ENCODE measurements at regions not wholly inside any gene's neighbourhood (a gene's known extent, or its start where the extent isn't known, plus 50 kb on each side); places are given as distances from the start of the nearest gene placed in this dataset.

GRCh38 chr2:156818221-156818620, 382.0 kb downstream of the GPD2 start:
- no peak overlapping the region for H3K27ac ChIP-seq (ENCODE audit: low read depth, low read length)
- no peaks in the 10 kb centered on the region for H3K4me1 ChIP-seq (ENCODE audit: control insufficient read depth in 5 of 5, insufficient read depth in 5 of 5, low read length in 5 of 5)
- no peak overlapping the region for H3K4me3 ChIP-seq (ENCODE audit: low read depth in 1 of 5, low read length in 5 of 5)
- no peaks in the 10 kb centered on the region for H3K36me3 ChIP-seq (ENCODE audit: control insufficient read depth in 5 of 5, insufficient read depth in 5 of 5, low read length in 5 of 5)
- H3K9me3 ChIP-seq (ENCODE audit: control insufficient read depth in 5 of 5, low read length in 5 of 5), result no peaks in the 10 kb centered on the region
- no peak overlapping the region for H3K9ac ChIP-seq (ENCODE audit: low read length in 5 of 5)
- no peaks in the 10 kb centered on the region for H3K27me3 ChIP-seq (ENCODE audit: control insufficient read depth in 5 of 5, insufficient read depth in 4 of 5, low read length in 5 of 5)

GRCh38 chr2:156818944-156819343, 382.8 kb downstream of the GPD2 start:
- no peak overlapping the region for H3K27ac ChIP-seq (ENCODE audit: low read depth, low read length)
- no peaks in the 10 kb centered on the region for H3K9me3 ChIP-seq (ENCODE audit: control insufficient read depth in 5 of 5, low read length in 5 of 5)
- no peaks in the 10 kb centered on the region for H3K27me3 ChIP-seq (ENCODE audit: control insufficient read depth in 5 of 5, insufficient read depth in 4 of 5, low read length in 5 of 5)
- no peaks in the 10 kb centered on the region for H3K4me1 ChIP-seq (ENCODE audit: control insufficient read depth in 5 of 5, insufficient read depth in 5 of 5, low read length in 5 of 5)
- H3K9ac ChIP-seq (ENCODE audit: low read length in 5 of 5), result no peak overlapping the region
- no peaks in the 10 kb centered on the region for H3K36me3 ChIP-seq (ENCODE audit: control insufficient read depth in 5 of 5, insufficient read depth in 5 of 5, low read length in 5 of 5)
- H3K4me3 ChIP-seq (ENCODE audit: low read depth in 1 of 5, low read length in 5 of 5), result no peak overlapping the region

- Histone ChIP-seq H3K9me3 (ENCODE audit: control insufficient read depth in 5 of 5, low read length in 5 of 5) (peaks cover 0 to 2% (median 0%) of the 10 kb centered on the region in 5 donors), H3K27ac (ENCODE audit: low read depth, low read length) (no peak overlapping the region), H3K4me1 (ENCODE audit: control insufficient read depth in 5 of 5, insufficient read depth in 5 of 5, low read length in 5 of 5) (no peaks in the 10 kb centered on the region), H3K9ac (ENCODE audit: low read length in 5 of 5) (no peak overlapping the region), H3K4me3 (ENCODE audit: low read depth in 1 of 5, low read length in 5 of 5) (no peak overlapping the region), H3K27me3 (ENCODE audit: control insufficient read depth in 5 of 5, insufficient read depth in 4 of 5, low read length in 5 of 5) (no peaks in the 10 kb centered on the region), H3K36me3 (ENCODE audit: control insufficient read depth in 5 of 5, insufficient read depth in 5 of 5, low read length in 5 of 5) (no peaks in the 10 kb centered on the region)
Observed at GRCh38 chr2:156826341-156826933, 390.3 kb downstream of the GPD2 start.

GRCh38 chr2:156834431-156834830, 398.3 kb downstream of the GPD2 start:
- H3K36me3 ChIP-seq (ENCODE audit: control insufficient read depth in 5 of 5, insufficient read depth in 5 of 5, low read length in 5 of 5), result no peaks in the 10 kb centered on the region
- no peak overlapping the region for H3K27ac ChIP-seq (ENCODE audit: low read depth, low read length)
- no peaks in the 10 kb centered on the region for H3K27me3 ChIP-seq (ENCODE audit: control insufficient read depth in 5 of 5, insufficient read depth in 4 of 5, low read length in 5 of 5)
- no peaks in the 10 kb centered on the region for H3K4me1 ChIP-seq (ENCODE audit: control insufficient read depth in 5 of 5, insufficient read depth in 5 of 5, low read length in 5 of 5)
- no peak overlapping the region for H3K4me3 ChIP-seq (ENCODE audit: low read depth in 1 of 5, low read length in 5 of 5)
- peaks cover 0 to 3% (median 0%) of the 10 kb centered on the region in 5 donors for H3K9me3 ChIP-seq (ENCODE audit: control insufficient read depth in 5 of 5, low read length in 5 of 5)
- no peak overlapping the region for H3K9ac ChIP-seq (ENCODE audit: low read length in 5 of 5)

- H3K9me3 ChIP-seq (ENCODE audit: control insufficient read depth in 5 of 5, low read length in 5 of 5), result peaks cover 0 to 3% (median 0%) of the 10 kb centered on the region in 5 donors
Observed at GRCh38 chr2:156837635-156838370, 401.6 kb downstream of the GPD2 start.

GRCh38 chr2:156841321-156841720, 405.1 kb downstream of the GPD2 start:
- H3K36me3 ChIP-seq (ENCODE audit: control insufficient read depth in 5 of 5, insufficient read depth in 5 of 5, low read length in 5 of 5), result no peaks in the 10 kb centered on the region
- no peak overlapping the region for H3K27ac ChIP-seq (ENCODE audit: low read depth, low read length)
- H3K4me1 ChIP-seq (ENCODE audit: control insufficient read depth in 5 of 5, insufficient read depth in 5 of 5, low read length in 5 of 5), result no peaks in the 10 kb centered on the region
- no peaks in the 10 kb centered on the region for H3K27me3 ChIP-seq (ENCODE audit: control insufficient read depth in 5 of 5, insufficient read depth in 4 of 5, low read length in 5 of 5)
- H3K4me3 ChIP-seq (ENCODE audit: low read depth in 1 of 5, low read length in 5 of 5), result no peak overlapping the region
- no peak overlapping the region for H3K9ac ChIP-seq (ENCODE audit: low read length in 5 of 5)
- peaks cover 0 to 2% (median 0%) of the 10 kb centered on the region in 5 donors for H3K9me3 ChIP-seq (ENCODE audit: control insufficient read depth in 5 of 5, low read length in 5 of 5)

More at GRCh38 chr2:156837635-156838370, 401.6 kb downstream of the GPD2 start:
- Histone ChIP-seq H3K9ac (ENCODE audit: low read length in 5 of 5) (no peak overlapping the region), H3K4me1 (ENCODE audit: control insufficient read depth in 5 of 5, insufficient read depth in 5 of 5, low read length in 5 of 5) (no peaks in the 10 kb centered on the region), H3K4me3 (ENCODE audit: low read depth in 1 of 5, low read length in 5 of 5) (no peak overlapping the region), H3K27ac (ENCODE audit: low read depth, low read length) (no peak overlapping the region), H3K36me3 (ENCODE audit: control insufficient read depth in 5 of 5, insufficient read depth in 5 of 5, low read length in 5 of 5) (no peaks in the 10 kb centered on the region), H3K27me3 (ENCODE audit: control insufficient read depth in 5 of 5, insufficient read depth in 4 of 5, low read length in 5 of 5) (no peaks in the 10 kb centered on the region)

- Histone ChIP-seq H3K4me3 (ENCODE audit: low read depth in 1 of 5, low read length in 5 of 5) (no peak overlapping the region), H3K36me3 (ENCODE audit: control insufficient read depth in 5 of 5, insufficient read depth in 5 of 5, low read length in 5 of 5) (no peaks in the 10 kb centered on the region), H3K9me3 (ENCODE audit: control insufficient read depth in 5 of 5, low read length in 5 of 5) (no peaks in the 10 kb centered on the region), H3K27me3 (ENCODE audit: control insufficient read depth in 5 of 5, insufficient read depth in 4 of 5, low read length in 5 of 5) (no peaks in the 10 kb centered on the region), H3K27ac (ENCODE audit: low read depth, low read length) (no peak overlapping the region), H3K4me1 (ENCODE audit: control insufficient read depth in 5 of 5, insufficient read depth in 5 of 5, low read length in 5 of 5) (no peaks in the 10 kb centered on the region), H3K9ac (ENCODE audit: low read length in 5 of 5) (no peak overlapping the region)
Observed at GRCh38 chr2:156845806-156846558, 409.8 kb downstream of the GPD2 start.

- H3K4me3 ChIP-seq (ENCODE audit: low read depth in 1 of 5, low read length in 5 of 5), result no peak overlapping the region
- no peaks in the 10 kb centered on the region for H3K9me3 ChIP-seq (ENCODE audit: control insufficient read depth in 5 of 5, low read length in 5 of 5)
- no peaks in the 10 kb centered on the region for H3K4me1 ChIP-seq (ENCODE audit: control insufficient read depth in 5 of 5, insufficient read depth in 5 of 5, low read length in 5 of 5)
- no peak overlapping the region for H3K9ac ChIP-seq (ENCODE audit: low read length in 5 of 5)
- no peak overlapping the region for H3K27ac ChIP-seq (ENCODE audit: low read depth, low read length)
- no peaks in the 10 kb centered on the region for H3K36me3 ChIP-seq (ENCODE audit: control insufficient read depth in 5 of 5, insufficient read depth in 5 of 5, low read length in 5 of 5)
- no peaks in the 10 kb centered on the region for H3K27me3 ChIP-seq (ENCODE audit: control insufficient read depth in 5 of 5, insufficient read depth in 4 of 5, low read length in 5 of 5)
Observed at GRCh38 chr2:156852210-156852609, 405.3 kb upstream of the GALNT5 start.

- no peaks in the 10 kb centered on the region for H3K9me3 ChIP-seq (ENCODE audit: control insufficient read depth in 5 of 5, low read length in 5 of 5)
- H3K4me1 ChIP-seq (ENCODE audit: control insufficient read depth in 5 of 5, insufficient read depth in 5 of 5, low read length in 5 of 5), result no peaks in the 10 kb centered on the region
- no peaks in the 10 kb centered on the region for H3K27me3 ChIP-seq (ENCODE audit: control insufficient read depth in 5 of 5, insufficient read depth in 4 of 5, low read length in 5 of 5)
- H3K4me3 ChIP-seq (ENCODE audit: low read depth in 1 of 5, low read length in 5 of 5), result no peak overlapping the region
- H3K9ac ChIP-seq (ENCODE audit: low read length in 5 of 5), result no peak overlapping the region
- no peak overlapping the region for H3K27ac ChIP-seq (ENCODE audit: low read depth, low read length)
- no peaks in the 10 kb centered on the region for H3K36me3 ChIP-seq (ENCODE audit: control insufficient read depth in 5 of 5, insufficient read depth in 5 of 5, low read length in 5 of 5)
Observed at GRCh38 chr2:156852681-156853080, 404.8 kb upstream of the GALNT5 start.

GRCh38 chr2:156864325-156864724, 393.2 kb upstream of the GALNT5 start:
- no peak overlapping the region for H3K9ac ChIP-seq (ENCODE audit: low read length in 5 of 5)
- H3K27me3 ChIP-seq (ENCODE audit: control insufficient read depth in 5 of 5, insufficient read depth in 4 of 5, low read length in 5 of 5), result peaks cover 0 to 2% (median 0%) of the 10 kb centered on the region in 5 donors
- H3K36me3 ChIP-seq (ENCODE audit: control insufficient read depth in 5 of 5, insufficient read depth in 5 of 5, low read length in 5 of 5), result no peaks in the 10 kb centered on the region
- H3K4me3 ChIP-seq (ENCODE audit: low read depth in 1 of 5, low read length in 5 of 5), result no peak overlapping the region
- H3K9me3 ChIP-seq (ENCODE audit: control insufficient read depth in 5 of 5, low read length in 5 of 5), result no peaks in the 10 kb centered on the region
- no peak overlapping the region for H3K27ac ChIP-seq (ENCODE audit: low read depth, low read length)
- H3K4me1 ChIP-seq (ENCODE audit: control insufficient read depth in 5 of 5, insufficient read depth in 5 of 5, low read length in 5 of 5), result no peaks in the 10 kb centered on the region

Measured in subcutaneous abdominal adipose tissue (tissue), 5 donors.